KOPT-K1 (cell line): ENCODE measurements at regions not wholly inside any gene's neighbourhood (a gene's known extent, or its start where the extent isn't known, plus 50 kb on each side); places are given as distances from the start of the nearest gene placed in this dataset.

Experiments used
- H3K27ac ChIP-seq: fragments of 200-600 bp; sonication (generic); 2 replicates; pipeline ENCODE4 v1.5.1; 2016; ENCODE audit warnings: antibody characterized with exemption, mild to moderate bottlenecking, low read depth, low read length; ENCODE audit not compliant: poor library complexity, severe bottlenecking
- H3K36me3 ChIP-seq: fragments of 200-600 bp; sonication (generic); 2 replicates; pipeline ENCODE4 v1.5.1; 2017; ENCODE audit warnings: antibody characterized with exemption, mild to moderate bottlenecking, low read length, moderate library complexity; ENCODE audit not compliant: insufficient read depth
- H3K9me3 ChIP-seq: fragments of 200-600 bp; sonication (generic); 2 replicates; pipeline ENCODE4 v1.5.1; 2017; ENCODE audit warnings: antibody characterized with exemption, low read length, mild to moderate bottlenecking; ENCODE audit not compliant: insufficient read depth, poor library complexity, severe bottlenecking

- Histone ChIP-seq H3K36me3 (no peaks in the 10 kb centered on the region), H3K9me3 (no peaks in the 10 kb centered on the region), H3K27ac (no peak overlapping the region)
Observed at GRCh38 chr9:73665253-73665652, 513.6 kb downstream of the ANXA1 start.

GRCh38 chr9:73667749-73668148, 516.1 kb downstream of the ANXA1 start:
- Histone ChIP-seq H3K27ac (no peak overlapping the region), H3K36me3 (no peaks in the 10 kb centered on the region), H3K9me3 (no peaks in the 10 kb centered on the region)

- Histone ChIP-seq H3K27ac (no peak overlapping the region), H3K9me3 (peaks cover 5% of the 10 kb centered on the region)
Observed at GRCh38 chr9:73680831-73681230, 529.2 kb downstream of the ANXA1 start.

GRCh38 chr9:73682789-73683188, 531.1 kb downstream of the ANXA1 start:
- no peaks in the 10 kb centered on the region for H3K36me3 ChIP-seq
- no peak overlapping the region for H3K27ac ChIP-seq
- peaks cover 5% of the 10 kb centered on the region for H3K9me3 ChIP-seq

More at GRCh38 chr9:73680831-73681230, 529.2 kb downstream of the ANXA1 start:
- H3K36me3 ChIP-seq: no peaks in the 10 kb centered on the region

GRCh38 chr9:73683862-73684591, 532.4 kb downstream of the ANXA1 start:
- Histone ChIP-seq H3K27ac (no peak overlapping the region), H3K9me3 (peaks cover 5% of the 10 kb centered on the region), H3K36me3 (no peaks in the 10 kb centered on the region)

GRCh38 chr9:73684601-73685000, 532.9 kb downstream of the ANXA1 start:
- Histone ChIP-seq H3K36me3 (no peaks in the 10 kb centered on the region), H3K9me3 (peaks cover 5% of the 10 kb centered on the region), H3K27ac (no peak overlapping the region)

GRCh38 chr9:73685786-73686185, 534.1 kb downstream of the ANXA1 start:
- Histone ChIP-seq H3K27ac (no peak overlapping the region), H3K9me3 (peaks cover 5% of the 10 kb centered on the region), H3K36me3 (no peaks in the 10 kb centered on the region)

GRCh38 chr9:73689051-73689870, 537.6 kb downstream of the ANXA1 start:
- no peaks in the 10 kb centered on the region for H3K36me3 ChIP-seq
- H3K27ac ChIP-seq: no peak overlapping the region
- H3K9me3 ChIP-seq: no peaks in the 10 kb centered on the region

- Histone ChIP-seq H3K27ac (peak overlapping the region; percentile 33), H3K36me3 (no peaks in the 10 kb centered on the region)
Observed at GRCh38 chr9:73701415-73702057, 549.9 kb downstream of the ANXA1 start.

GRCh38 chr9:73714294-73714693, 562.6 kb downstream of the ANXA1 start:
- Histone ChIP-seq H3K9me3 (no peaks in the 10 kb centered on the region), H3K27ac (no peak overlapping the region), H3K36me3 (no peaks in the 10 kb centered on the region)

More at GRCh38 chr9:73701415-73702057, 549.9 kb downstream of the ANXA1 start:
- no peaks in the 10 kb centered on the region for H3K9me3 ChIP-seq

- no peaks in the 10 kb centered on the region for H3K36me3 ChIP-seq
- H3K9me3 ChIP-seq: no peaks in the 10 kb centered on the region
- no peak overlapping the region for H3K27ac ChIP-seq
Observed at GRCh38 chr9:73715591-73715990, 563.9 kb downstream of the ANXA1 start.

GRCh38 chr9:73719660-73720059, 568.0 kb downstream of the ANXA1 start:
- Histone ChIP-seq H3K9me3 (no peaks in the 10 kb centered on the region), H3K27ac (no peak overlapping the region), H3K36me3 (no peaks in the 10 kb centered on the region)

GRCh38 chr9:73720601-73721000, 568.9 kb downstream of the ANXA1 start:
- Histone ChIP-seq H3K36me3 (no peaks in the 10 kb centered on the region), H3K27ac (no peak overlapping the region), H3K9me3 (no peaks in the 10 kb centered on the region)

GRCh38 chr9:73736270-73736669, 584.6 kb downstream of the ANXA1 start:
- Histone ChIP-seq H3K27ac (no peak overlapping the region), H3K36me3 (no peaks in the 10 kb centered on the region), H3K9me3 (no peaks in the 10 kb centered on the region)
